HCT116 (cell line): ENCODE measurements at regions not wholly inside any gene's neighbourhood (a gene's known extent, or its start where the extent isn't known, plus 50 kb on each side); places are given as distances from the start of the nearest gene placed in this dataset.

Experiments
- ATAC-seq: fragments of 200-7000 bp; cut with Tn5 transposase; 2 replicates; pipeline ENCODE4 v1.9.1; 2020; ENCODE audit warnings: mild to moderate bottlenecking, moderate library complexity
- BruUV-seq: library from RNA; stranded (reverse); fragments of 400-500 nt; replicated peaks from 2 replicates; lab custom pipeline; 2021; lab: Mats Ljungman, UMichigan
- CTCF ChIA-PET: fragments of 300-600 bp; sonication (Branson Sonifier 250); formaldehyde crosslinking; loops from one replicate; lab custom pipeline; 2021; ENCODE audit warnings: antibody characterized with exemption; lab: Charles Lee
- POLR2A ChIA-PET: fragments of 300-600, 350-600 bp; sonication (Branson Sonifier 250); formaldehyde crosslinking; loops from one replicate; lab custom pipeline; 2021; ENCODE audit warnings: antibody characterized with exemption; lab: Charles Lee
- RAD21 ChIA-PET, 2 experiments: fragments of 300-600 bp; sonication (Branson Sonifier 250); formaldehyde crosslinking; loops; one replicate each; lab custom pipeline; 2023; ENCODE audit warnings: low total read pairs in 2 of 2; ENCODE audit not compliant: uncharacterized antibody in 2 of 2, unreplicated experiment in 2 of 2, low non-redundant PET in 1 of 2; lab: Charles Lee
- DNase-seq: peaks from one replicate; pipeline ENCODE4 v3.0.0-alpha.2; 2010; ENCODE audit warnings: low read depth, low spot score
- H2AFZ ChIP-seq: fragments of 200-600 bp; shearing (Covaris generic), sonication (generic); 2 replicates; pipeline ENCODE4 v1.6.1; 2017; ENCODE audit warnings: low read depth, mixed run types, mixed read lengths, antibody characterized with exemption, low read length; ENCODE audit not compliant: poor library complexity, severe bottlenecking
- H3K27ac ChIP-seq: 2 replicates; pipeline ENCODE4 v1.5.1; 2012; ENCODE audit warnings: low read depth, low read length
- H3K27me3 ChIP-seq: fragments of 200-600 bp; sonication (generic); 2 replicates; pipeline ENCODE4 v1.6.1; 2016; ENCODE audit warnings: mixed run types, low read length, mixed read lengths; ENCODE audit not compliant: insufficient read depth
- H3K36me3 ChIP-seq, 2 experiments: fragments of 200-500 bp in 1 of 2; fragments of 200-600 bp in 1 of 2; sonication (Bioruptor generic) in 1 of 2; sonication (generic) in 1 of 2; 2 replicates each; pipeline versions ENCODE4 v1.5.1 to v1.6.1; 2014 to 2016; ENCODE audit warnings: low read length in 2 of 2, inconsistent platforms in 1 of 2, mixed read lengths in 1 of 2, mixed run types in 1 of 2; ENCODE audit not compliant: insufficient read depth in 2 of 2, control insufficient read depth in 1 of 2
- H3K4me1 ChIP-seq, 2 experiments: fragments of 200-600 bp in 1 of 2; sonication (generic) in 1 of 2; 2 replicates each; pipeline versions ENCODE4 v1.5.1 to v1.6.1; 2012 to 2017; ENCODE audit warnings: low read length in 2 of 2, inconsistent platforms in 1 of 2, mild to moderate bottlenecking in 1 of 2, mixed read lengths in 1 of 2, mixed run types in 1 of 2, moderate library complexity in 1 of 2; ENCODE audit not compliant: insufficient read depth in 2 of 2, control insufficient read depth in 1 of 2
- H3K4me2 ChIP-seq: fragments of 200-600 bp; sonication (generic); 2 replicates; pipeline ENCODE4 v1.6.1; 2017; ENCODE audit warnings: mixed run types, low read length, mixed read lengths
- H3K4me3 ChIP-seq, 2 experiments: fragments of 200-600 bp in 1 of 2; sonication (generic) in 1 of 2; replicated peaks in 1 of 2; 2 replicates each; pipeline ENCODE4 v1.5.1; 2011 to 2016; ENCODE audit warnings: low read length in 2 of 2, control low read depth in 1 of 2, low read depth in 1 of 2, mild to moderate bottlenecking in 1 of 2, mixed read lengths in 1 of 2, mixed run types in 1 of 2
- H3K79me2 ChIP-seq: fragments of 200-600 bp; sonication (generic); 2 replicates; pipeline ENCODE4 v1.6.1; 2017; ENCODE audit warnings: mild to moderate bottlenecking, mixed run types, low read length, moderate library complexity, mixed read lengths; ENCODE audit not compliant: insufficient read depth
- H3K9ac ChIP-seq: fragments of 200-600 bp; sonication (generic); 2 replicates; pipeline ENCODE4 v1.6.1; 2016; ENCODE audit warnings: low read length, mixed read lengths
- H3K9me2 ChIP-seq: fragments of 200-600 bp; sonication (generic), shearing (Covaris generic); 2 replicates; pipeline ENCODE4 v1.6.1; 2017; ENCODE audit warnings: mixed run types, mild to moderate bottlenecking, moderate library complexity; ENCODE audit not compliant: insufficient read depth
- H3K9me3 ChIP-seq, 2 experiments: fragments of 200-500 bp in 1 of 2; fragments of 200-600 bp in 1 of 2; sonication (Bioruptor generic) in 1 of 2; sonication (generic) in 1 of 2; 2 replicates each; pipeline ENCODE4 v1.6.1; 2014 to 2017; ENCODE audit warnings: low read length in 2 of 2, mixed read lengths in 2 of 2, inconsistent platforms in 1 of 2, low read depth in 1 of 2, mild to moderate bottlenecking in 1 of 2, mixed run types in 1 of 2, moderate library complexity in 1 of 2; ENCODE audit not compliant: control insufficient read depth in 1 of 2, insufficient read depth in 1 of 2
- H4K20me1 ChIP-seq: fragments of 200-600 bp; sonication (generic), shearing (Covaris generic); 2 replicates; pipeline ENCODE4 v1.6.1; 2017; ENCODE audit warnings: mixed run types, mild to moderate bottlenecking, moderate library complexity; ENCODE audit not compliant: insufficient read depth
- ATF3 ChIP-seq: IDR thresholded peaks from 2 replicates; pipeline ENCODE4 v1.6.1; 2012
- CBX3 ChIP-seq: IDR thresholded peaks from 2 replicates; pipeline ENCODE4 v1.6.1; 2012; ENCODE audit warnings: low read depth
- CEBPB ChIP-seq: IDR thresholded peaks from 2 replicates; pipeline ENCODE4 v1.6.1; 2012; ENCODE audit warnings: low read depth
- CTCF ChIP-seq, 3 experiments: fragments of 200-600 bp in 1 of 3; sonication (generic) in 1 of 3; IDR thresholded peaks in 2 of 3; conservative IDR thresholded peaks in 1 of 3; 2 replicates each; pipeline ENCODE4 v1.5.1; 2012 to 2017; ENCODE audit warnings: low read depth in 2 of 3, low read length in 2 of 3, antibody characterized with exemption in 1 of 3, borderline replicate concordance in 1 of 3, control low read depth in 1 of 3, mild to moderate bottlenecking in 1 of 3, mixed read lengths in 1 of 3, mixed run types in 1 of 3, moderate library complexity in 1 of 3; ENCODE audit not compliant: insufficient read depth in 1 of 3
- EGR1 ChIP-seq: IDR thresholded peaks from 2 replicates; pipeline ENCODE4 v1.6.1; 2012; ENCODE audit warnings: low read depth
- EZH2 ChIP-seq: fragments of 200-600 bp; sonication (generic); IDR thresholded peaks from 2 replicates; pipeline ENCODE4 v1.6.1; 2017; ENCODE audit warnings: antibody characterized with exemption, mixed run types
- FOSL1 ChIP-seq: IDR thresholded peaks from 2 replicates; pipeline ENCODE4 v1.6.1; 2012; ENCODE audit warnings: low read depth
- JUND ChIP-seq: IDR thresholded peaks from 2 replicates; pipeline ENCODE4 v1.6.1; 2012
- MAX ChIP-seq: IDR thresholded peaks from 2 replicates; pipeline ENCODE4 v1.6.1; 2012
- POLR2A ChIP-seq: IDR thresholded peaks from 2 replicates; pipeline ENCODE4 v1.7.0; 2011; ENCODE audit warnings: borderline replicate concordance; ENCODE audit not compliant: insufficient read depth, insufficient read length; ENCODE audit errors: extremely low read depth
- POLR2AphosphoS5 ChIP-seq: IDR thresholded peaks from 2 replicates; pipeline ENCODE4 v1.6.1; 2011; ENCODE audit warnings: mild to moderate bottlenecking, low read depth, low read length, moderate library complexity
- RAD21 ChIP-seq: IDR thresholded peaks from 2 replicates; pipeline ENCODE4 v1.6.1; 2012; ENCODE audit warnings: low read depth, mild to moderate bottlenecking
- REST ChIP-seq: IDR thresholded peaks from 2 replicates; pipeline ENCODE4 v1.6.1; 2012; ENCODE audit warnings: low read depth
- SIN3A ChIP-seq: IDR thresholded peaks from 2 replicates; pipeline ENCODE4 v1.6.1; 2012; ENCODE audit warnings: low read depth
- SP1 ChIP-seq: IDR thresholded peaks from 2 replicates; pipeline ENCODE4 v1.6.1; 2012; ENCODE audit warnings: low read depth
- SRF ChIP-seq: IDR thresholded peaks from 2 replicates; pipeline ENCODE4 v1.6.1; 2012; ENCODE audit warnings: low read depth
- TCF7L2 ChIP-seq: IDR thresholded peaks from 2 replicates; pipeline ENCODE4 v1.7.0; 2011; ENCODE audit warnings: borderline replicate concordance, inconsistent platforms; ENCODE audit not compliant: insufficient read depth, insufficient read length; ENCODE audit errors: extremely low read depth
- ZBTB33 ChIP-seq: IDR thresholded peaks from 2 replicates; pipeline ENCODE4 v1.6.1; 2011; ENCODE audit warnings: mild to moderate bottlenecking, low read length, moderate library complexity; ENCODE audit not compliant: insufficient replicate concordance; ENCODE audit errors: extremely low read depth
- ZFX ChIP-seq: fragments of 450-650 bp; IDR thresholded peaks from 2 replicates; pipeline ENCODE4 v1.6.1; 2017
- ZNF274 ChIP-seq: fragments of 200-500 bp; sonication (Bioruptor generic); IDR thresholded peaks from 2 replicates; pipeline ENCODE4 v1.6.1; 2014; ENCODE audit warnings: mild to moderate bottlenecking, low read depth, low read length, inconsistent platforms
- intact Hi-C: fragments of 100-400 bp; cut with micrococcal nuclease; formaldehyde crosslinking; loops from 2 replicates; pipeline ENCODE4 v1.10.0; 2022

GRCh38 chr1:244339776-244340175 is 111.9 kb downstream of the ADSS2 start:
- TF ChIP-seq EGR1: no peak
- TF ChIP-seq SP1: no peak
- no peak for TF ChIP-seq ZNF274
- TF ChIP-seq TCF7L2: no peak
- TF ChIP-seq REST: no peak
- no peak for TF ChIP-seq SIN3A
- TF ChIP-seq JUND: no peak
- no peak for TF ChIP-seq CEBPB
- TF ChIP-seq ATF3: no peak
- TF ChIP-seq CTCF (IDR thresholded peaks at IDR 0.05 in 2 of 3, conservative IDR thresholded peaks at IDR 0.05 in 1 of 3; ENCODE audit: borderline replicate concordance in 1 of 3, insufficient read depth in 1 of 3, low read depth in 2 of 3, low read length in 2 of 3): no peak
- TF ChIP-seq ZFX: no peak
- TF ChIP-seq CBX3: no peak
- no peak for TF ChIP-seq MAX
- no peak for TF ChIP-seq POLR2A
- TF ChIP-seq RAD21: no peak
- TF ChIP-seq SRF: no peak
- no peak for TF ChIP-seq EZH2
- no peak for TF ChIP-seq ZBTB33
- no peak for TF ChIP-seq FOSL1
- TF ChIP-seq POLR2AphosphoS5: no peak
- TF ChIP-seq, all 23 proteins: peak for 0
- Histone ChIP-seq H3K27me3 (no peaks in the 10 kb centered on the region), H3K27ac (no peak overlapping the region), H3K9me2 (no peaks in the 10 kb centered on the region), H4K20me1 (no peaks in the 10 kb centered on the region), H3K79me2 (no peaks in the 10 kb centered on the region), H3K9ac (no peak overlapping the region), H3K4me3 (no peak overlapping the region), H3K9me3 (no peaks in the 10 kb centered on the region), H3K36me3 (no peaks in the 10 kb centered on the region), H3K4me1 (peaks cover 6 to 12% of the 10 kb centered on the region in 2 experiments), H2AFZ (no peak overlapping the region), H3K4me2 (no peak overlapping the region)
- no peak for DNase-seq
- POLR2A ChIA-PET: no interaction called here
- no peak for ATAC-seq
- CTCF ChIA-PET: no interaction called here
- RAD21 ChIA-PET: no interaction called here
- intact Hi-C loops: no loop called here
- BruUV-seq: no TSS peak
